SKM-1 (cell line): ENCODE measurements at regions not wholly inside any gene's neighbourhood (a gene's known extent, or its start where the extent isn't known, plus 50 kb on each side); places are given as distances from the start of the nearest gene placed in this dataset.

Source experiments
- DNase-seq: peaks from one replicate; lab custom pipeline; 2025; ENCODE audit not compliant: unreplicated experiment; lab: John Stamatoyannopoulos, UW

- DNase-seq: no peak
Observed at GRCh38 chr2:238632181-238633060, 205.7 kb downstream of the ASB1 start.

- no peak for DNase-seq
Observed at GRCh38 chr2:238633426-238634328, 206.9 kb downstream of the ASB1 start.

GRCh38 chr2:238634701-238635357 lies 208.1 kb downstream of the ASB1 start:
- DNase-seq: no peak

GRCh38 chr2:238635647-238636051 lies 208.9 kb downstream of the ASB1 start:
- DNase-seq: no peak

GRCh38 chr2:238636269-238637073 lies 209.7 kb downstream of the ASB1 start:
- DNase-seq: no peak

GRCh38 chr2:238638100-238638981 lies 209.5 kb upstream of the TWIST2 start:
- no peak for DNase-seq

- no peak for DNase-seq
Observed at GRCh38 chr2:238638982-238639628, 208.8 kb upstream of the TWIST2 start.

GRCh38 chr2:238640486-238640885 lies 207.4 kb upstream of the TWIST2 start:
- no peak for DNase-seq

- no peak for DNase-seq
Observed at GRCh38 chr2:238642973-238643372, 204.9 kb upstream of the TWIST2 start.

GRCh38 chr2:238643400-238643907 lies 204.4 kb upstream of the TWIST2 start:
- DNase-seq: no peak

GRCh38 chr2:238644095-238645081 lies 203.5 kb upstream of the TWIST2 start:
- DNase-seq: no peak

- no peak for DNase-seq
Observed at GRCh38 chr2:238645095-238645494, 202.8 kb upstream of the TWIST2 start.

- no peak for DNase-seq
Observed at GRCh38 chr2:238645716-238646115, 202.2 kb upstream of the TWIST2 start.

GRCh38 chr2:238646281-238646680 lies 201.6 kb upstream of the TWIST2 start:
- no peak for DNase-seq

GRCh38 chr2:238646803-238647202 lies 201.1 kb upstream of the TWIST2 start:
- DNase-seq: no peak

GRCh38 chr2:238649123-238649522 lies 198.8 kb upstream of the TWIST2 start:
- DNase-seq: no peak

GRCh38 chr2:238649936-238650518 lies 197.9 kb upstream of the TWIST2 start:
- DNase-seq: no peak
